T-cell (primary cell): ENCODE measurements at regions not wholly inside any gene's neighbourhood (a gene's known extent, or its start where the extent isn't known, plus 50 kb on each side); places are given as distances from the start of the nearest gene placed in this dataset.

Experiments
- ATAC-seq, 4 experiments: fragments of 200-7000 bp in 3 of 4; fragments of 150-1000 bp in 1 of 4; cut with Tn5 transposase; replicated peaks in 1 of 4; 1 replicate in 3 of 4; 2 replicates in 1 of 4; pipeline ENCODE4 v1.10.0; 2021; ENCODE audit warnings: moderate library complexity in 3 of 4, mild to moderate bottlenecking in 2 of 4, moderate number of reproducible peaks in 1 of 4
- CTCF ChIA-PET, 2 donors: fragments of 300-600 bp; sonication (Branson Sonifier 250); formaldehyde crosslinking; loops; one replicate each; lab custom pipeline; 2022; ENCODE audit warnings: antibody characterized with exemption in 2 of 2; lab: Charles Lee
- POLR2A ChIA-PET, 2 donors: fragments of 300-600 bp; sonication (Branson Sonifier 250); formaldehyde crosslinking; loops; one replicate each; lab custom pipeline; 2022; ENCODE audit warnings: antibody characterized with exemption in 2 of 2; lab: Charles Lee
- DNase-seq, 35 experiments: peaks; one replicate each; pipeline versions ENCODE4 v3.0.0 to v3.0.0-alpha.2; 2013 to 2023
- H3K27ac ChIP-seq: one replicate; pipeline ENCODE4 v1.5.1; 2013; ENCODE audit warnings: low read length
- H3K27me3 ChIP-seq, 2 experiments: replicated peaks in 1 of 2; 1 replicate in 1 of 2; 2 replicates in 1 of 2; pipeline versions ENCODE4 v1.6.1 to v1.7.0; 2013; ENCODE audit warnings: low read length in 1 of 2, mixed read lengths in 1 of 2; ENCODE audit not compliant: control insufficient read depth in 2 of 2, insufficient read depth in 2 of 2; ENCODE audit errors: extremely low read depth in 1 of 2
- H3K36me3 ChIP-seq, 2 donors: 1 replicate in 1 of 2; 2 replicates in 1 of 2; pipeline versions ENCODE4 v1.6.1 to v1.7.0; 2013; ENCODE audit warnings: low read length in 1 of 2; ENCODE audit not compliant: control insufficient read depth in 2 of 2, insufficient read depth in 1 of 2; ENCODE audit errors: extremely low read depth in 1 of 2
- H3K4me1 ChIP-seq, 2 experiments: 1 replicate in 1 of 2; 2 replicates in 1 of 2; pipeline versions ENCODE4 v1.6.1 to v1.7.0; 2013; ENCODE audit warnings: low read length in 2 of 2, mixed read lengths in 1 of 2; ENCODE audit not compliant: insufficient read depth in 2 of 2, control insufficient read depth in 1 of 2; ENCODE audit errors: extremely low read depth in 1 of 2
- H3K4me3 ChIP-seq, 2 donors: 1 replicate in 1 of 2; 2 replicates in 1 of 2; pipeline versions ENCODE4 v1.5.1 to v1.7.0; 2013; ENCODE audit warnings: mild to moderate bottlenecking in 2 of 2, low read length in 1 of 2, moderate library complexity in 1 of 2; ENCODE audit not compliant: control insufficient read depth in 1 of 2; ENCODE audit errors: extremely low read depth in 1 of 2
- H3K9me3 ChIP-seq: 2 replicates; pipeline ENCODE4 v1.7.0; 2013
- H3K27ac Mint-ChIP-seq, 2 donors: one replicate each; pipeline ENCODE4 v1.8.0; 2020 to 2021; ENCODE audit warnings: mild to moderate bottlenecking in 2 of 2, mixed read lengths in 2 of 2
- H3K27me3 Mint-ChIP-seq, 2 donors: one replicate each; pipeline ENCODE4 v1.8.0; 2021 to 2022; ENCODE audit warnings: mixed read lengths in 2 of 2
- H3K36me3 Mint-ChIP-seq: one replicate; pipeline ENCODE4 v1.8.0; 2021; ENCODE audit warnings: mixed read lengths
- H3K4me1 Mint-ChIP-seq, 3 donors: one replicate each; pipeline ENCODE4 v1.8.0; 2020 to 2022; ENCODE audit warnings: mixed read lengths in 3 of 3, mild to moderate bottlenecking in 1 of 3
- H3K4me3 Mint-ChIP-seq, 3 donors: one replicate each; pipeline ENCODE4 v1.8.0; 2020 to 2022; ENCODE audit warnings: mild to moderate bottlenecking in 3 of 3, mixed read lengths in 3 of 3, moderate library complexity in 3 of 3
- H3K9me3 Mint-ChIP-seq, 3 donors: one replicate each; pipeline ENCODE4 v1.8.0; 2020 to 2022; ENCODE audit warnings: mixed read lengths in 3 of 3
- WGBS: methylation state at CpG from one replicate; pipeline ENCODE4 v1.1.5; 2013; ENCODE audit warnings: missing lambda C conversion rate; ENCODE audit not compliant: insufficient coverage; 5-methylcytosine and 5-hydroxymethylcytosine counted together

GRCh38 chr1:30373471-30374399, 349.6 kb downstream of the MATN1 start:
- POLR2A ChIA-PET = interaction anchor here in 1 of 2 donors (0.9 kb wide), 1 partner anchor 10 kb away, joined by 4 read pairs; no protein-coding TSS in a partner anchor
- Mint-ChIP-seq H3K4me1 (no peaks in the 10 kb centered on the region), H3K27ac (no peak overlapping the region), H3K4me3 (no peak overlapping the region), H3K27me3 (peaks cover 13 to 33% of the 10 kb centered on the region in 2 donors), H3K9me3 (no peaks in the 10 kb centered on the region), H3K36me3 (no peaks in the 10 kb centered on the region)
- no peak overlapping the region for H3K27ac ChIP-seq
- no peaks in the 10 kb centered on the region for H3K4me1 ChIP-seq
- no peaks in the 10 kb centered on the region for H3K36me3 ChIP-seq
- 76% methylated on average over 24 of the region's 25 CpGs for WGBS
- DNase-seq (peak in 1 of 35 experiments; percentile 22), ATAC-seq (no peak)
- peaks cover 0 to 32% of the 10 kb centered on the region in 2 experiments for H3K27me3 ChIP-seq
- no peaks in the 10 kb centered on the region for H3K9me3 ChIP-seq
- CTCF ChIA-PET = no interaction called here
- H3K4me3 ChIP-seq = no peak overlapping the region

DNA sequence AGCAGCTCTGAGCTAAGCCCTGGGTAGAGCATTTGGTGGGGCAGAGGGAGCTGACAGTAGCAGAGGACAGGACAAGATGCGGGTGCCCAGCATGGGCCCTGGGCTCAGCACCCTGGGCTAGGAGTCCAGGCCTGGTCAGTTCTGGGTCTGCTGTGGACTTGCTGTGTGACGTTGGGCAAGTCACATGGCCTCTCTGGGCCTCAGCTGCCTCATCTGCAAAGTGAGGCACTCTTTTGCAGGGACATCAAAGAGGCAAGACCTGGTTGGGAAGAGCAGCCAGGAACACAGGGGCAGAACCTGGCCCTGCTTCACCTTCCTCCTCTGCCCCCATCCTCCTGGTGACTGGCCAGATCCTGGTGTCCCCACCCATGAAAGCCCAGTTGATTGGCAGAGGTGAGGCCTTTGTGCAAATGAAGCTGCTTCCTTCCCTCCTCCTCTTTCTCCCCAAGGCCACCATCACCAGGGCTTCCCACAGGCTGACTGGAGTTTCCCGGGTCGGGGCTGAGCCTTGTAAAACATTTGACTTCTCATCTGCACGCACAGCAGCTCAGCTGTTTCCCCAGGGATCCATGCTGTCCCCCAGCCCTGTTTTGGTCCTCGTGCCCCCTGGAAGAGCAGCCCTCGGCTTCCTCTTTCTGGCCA, 350.5 kb downstream of the MATN1 start:
- H3K9me3 ChIP-seq = no peaks in the 10 kb centered on the region
- no peak for DNase-seq
- no peak overlapping the region for H3K4me3 Mint-ChIP-seq
- ATAC-seq = no peak
- H3K4me3 ChIP-seq = no peak overlapping the region
- WGBS = 54% methylated on average over 4 of the region's 7 CpGs
- CTCF ChIA-PET = no interaction called here
- H3K4me1 Mint-ChIP-seq = no peaks in the 10 kb centered on the region
- no peak overlapping the region for H3K27ac ChIP-seq
- POLR2A ChIA-PET = no interaction called here
- no peaks in the 10 kb centered on the region for H3K36me3 ChIP-seq
- no peaks in the 10 kb centered on the region for H3K9me3 Mint-ChIP-seq
- H3K4me1 ChIP-seq = no peaks in the 10 kb centered on the region
- peaks cover 13 to 32% of the 10 kb centered on the region in 2 donors for H3K27me3 Mint-ChIP-seq
- H3K27me3 ChIP-seq = peaks cover 0 to 24% of the 10 kb centered on the region in 2 experiments
- H3K27ac Mint-ChIP-seq = no peak overlapping the region
- no peaks in the 10 kb centered on the region for H3K36me3 Mint-ChIP-seq

GRCh38 chr1:30371888-30372791, 351.2 kb downstream of the MATN1 start:
- no peak overlapping the region for H3K27ac Mint-ChIP-seq
- Histone ChIP-seq H3K27ac (no peak overlapping the region), H3K27me3 (peaks cover 0 to 21% of the 10 kb centered on the region in 2 experiments), H3K9me3 (no peaks in the 10 kb centered on the region), H3K4me3 (no peak overlapping the region), H3K36me3 (no peaks in the 10 kb centered on the region), H3K4me1 (no peaks in the 10 kb centered on the region)
- peaks cover 13 to 25% of the 10 kb centered on the region in 2 donors for H3K27me3 Mint-ChIP-seq
- no peak for DNase-seq
- POLR2A ChIA-PET = no interaction called here
- no peaks in the 10 kb centered on the region for H3K36me3 Mint-ChIP-seq
- H3K9me3 Mint-ChIP-seq = no peaks in the 10 kb centered on the region
- no peaks in the 10 kb centered on the region for H3K4me1 Mint-ChIP-seq
- 18% methylated on average over 2 of the region's 7 CpGs for WGBS
- H3K4me3 Mint-ChIP-seq = no peak overlapping the region
- CTCF ChIA-PET = no interaction called here
- ATAC-seq = no peak

DNA sequence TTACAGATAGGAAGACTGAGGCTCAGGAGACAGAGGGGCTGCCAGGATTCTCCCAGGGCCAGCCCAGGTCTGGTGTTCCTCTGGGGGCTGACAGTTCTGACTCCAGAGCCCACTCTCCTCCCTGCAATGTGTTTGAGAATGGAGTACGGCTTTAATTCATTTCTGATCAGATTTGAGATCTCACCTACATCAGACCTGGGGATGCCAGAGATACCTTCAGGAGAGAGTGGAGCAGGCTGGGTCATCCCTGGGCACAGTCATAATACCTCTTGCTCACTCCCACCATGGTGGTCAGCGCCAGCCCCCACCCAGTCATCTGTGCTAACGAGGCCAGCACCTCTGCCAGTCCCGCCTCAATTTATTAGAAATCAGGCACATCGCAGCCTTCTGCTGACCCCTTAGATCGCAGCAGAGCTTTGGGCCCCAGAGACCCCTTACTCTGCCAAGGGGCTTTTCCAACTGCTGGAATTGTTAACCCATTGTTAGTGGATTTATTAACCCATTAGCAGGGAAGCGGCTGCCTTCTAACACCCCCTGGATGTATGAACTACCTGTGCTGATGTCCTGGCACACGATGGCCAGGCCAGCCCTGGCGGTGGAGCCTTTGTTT, 352.1 kb downstream of the MATN1 start:
- no peaks in the 10 kb centered on the region for H3K36me3 Mint-ChIP-seq
- Histone ChIP-seq H3K27me3 (peaks cover 0 to 13% of the 10 kb centered on the region in 2 experiments), H3K27ac (no peak overlapping the region), H3K36me3 (no peaks in the 10 kb centered on the region), H3K4me1 (no peaks in the 10 kb centered on the region), H3K4me3 (no peak overlapping the region), H3K9me3 (no peaks in the 10 kb centered on the region)
- WGBS = 82% methylated on average over 3 of the region's 9 CpGs
- no peaks in the 10 kb centered on the region for H3K9me3 Mint-ChIP-seq
- ChIA-PET POLR2A (no interaction called here), CTCF (no interaction called here)
- DNase-seq (no peak), ATAC-seq (no peak)
- no peak overlapping the region for H3K27ac Mint-ChIP-seq
- no peak overlapping the region for H3K4me3 Mint-ChIP-seq
- peaks cover 14 to 25% of the 10 kb centered on the region in 2 donors for H3K27me3 Mint-ChIP-seq
- no peaks in the 10 kb centered on the region for H3K4me1 Mint-ChIP-seq

DNA sequence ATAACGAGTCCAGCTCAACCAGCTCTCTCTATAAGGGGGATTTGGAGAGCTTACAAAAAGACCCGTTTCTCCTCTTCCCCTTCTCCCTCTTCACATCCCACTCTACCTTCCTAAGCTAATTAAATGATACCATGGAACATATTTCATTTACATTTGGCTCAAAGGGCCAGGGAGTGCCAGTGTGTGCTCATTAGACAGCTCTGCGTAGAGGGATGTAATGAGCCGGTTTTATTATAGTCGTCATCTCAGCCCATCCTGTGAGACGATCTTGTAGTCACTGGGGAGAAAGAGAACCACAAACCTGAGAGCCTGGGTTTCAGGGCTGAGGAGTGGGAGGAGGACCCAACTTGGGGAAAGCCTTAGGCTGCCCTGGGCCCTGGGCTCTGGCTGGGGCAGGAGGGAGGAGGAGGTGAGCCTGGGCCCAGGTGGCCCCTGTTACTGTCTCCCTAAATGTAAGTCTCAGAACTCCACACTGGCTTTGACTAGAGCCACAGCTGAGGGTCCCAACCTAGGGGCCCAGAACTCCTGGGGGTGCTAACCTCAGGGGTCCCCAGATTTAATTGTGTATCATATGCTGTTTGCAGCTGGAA, 354.6 kb downstream of the MATN1 start:
- no peak overlapping the region for H3K4me3 ChIP-seq
- no peaks in the 10 kb centered on the region for H3K36me3 ChIP-seq
- 64% methylated on average over 4 of the region's 6 CpGs for WGBS
- no peaks in the 10 kb centered on the region for H3K4me1 ChIP-seq
- H3K27ac ChIP-seq = no peak overlapping the region
- peaks cover 0 to 11% of the 10 kb centered on the region in 2 experiments for H3K27me3 ChIP-seq
- Mint-ChIP-seq H3K27ac (no peak overlapping the region), H3K4me3 (no peak overlapping the region), H3K36me3 (no peaks in the 10 kb centered on the region), H3K9me3 (no peaks in the 10 kb centered on the region), H3K27me3 (peaks cover 20% of the 10 kb centered on the region in 2 donors), H3K4me1 (no peaks in the 10 kb centered on the region)
- ChIA-PET CTCF (interaction anchor here in 1 of 2 donors (1.4 kb wide), 1 partner anchor 11 kb away, joined by 3 read pairs; no protein-coding TSS in a partner anchor), POLR2A (no interaction called here)
- no peaks in the 10 kb centered on the region for H3K9me3 ChIP-seq
- DNase-seq (no peak), ATAC-seq (no peak)
